HG03097 (cell line): ENCODE measurements at regions not wholly inside any gene's neighbourhood (a gene's known extent, or its start where the extent isn't known, plus 50 kb on each side); places are given as distances from the start of the nearest gene placed in this dataset.
A peak's percentile ranks its signal among the peaks of the same experiment; 100 is the strongest.

ENCODE experiments used
- ATAC-seq: cut with Tn5 transposase; IDR thresholded peaks from one replicate; pipeline ENCODE4 v1.9.1; 2021; ENCODE audit not compliant: unreplicated experiment, low FRiP score

GRCh38 chr6:85396159-85396808 is 53.6 kb upstream of the NT5E start:
- ATAC-seq = no peak

GRCh38 chr6:85395746-85396145 is 54.1 kb upstream of the NT5E start:
- no peak for ATAC-seq

GRCh38 chr6:85394853-85395538 is 54.9 kb upstream of the NT5E start:
- ATAC-seq = no peak

- no peak for ATAC-seq
Measured at GRCh38 chr6:85394199-85394598, 55.7 kb upstream of the NT5E start.

- ATAC-seq = no peak
Measured at GRCh38 chr6:85392379-85392778, 57.5 kb upstream of the NT5E start.

GRCh38 chr6:85390775-85391174 is 59.1 kb upstream of the NT5E start:
- no peak for ATAC-seq

GRCh38 chr6:85390105-85390728 is 59.7 kb upstream of the NT5E start:
- ATAC-seq = no peak

- no peak for ATAC-seq
Measured at GRCh38 chr6:85389151-85389797, 60.6 kb upstream of the NT5E start.

- no peak for ATAC-seq
Measured at GRCh38 chr6:85388531-85388930, 61.4 kb upstream of the NT5E start.

GRCh38 chr6:85385636-85386315 is 64.1 kb upstream of the NT5E start:
- no peak for ATAC-seq

GRCh38 chr6:85383042-85383441 is 66.8 kb upstream of the NT5E start:
- ATAC-seq = no peak

GRCh38 chr6:85382541-85382940 is 67.3 kb upstream of the NT5E start:
- no peak for ATAC-seq

- no peak for ATAC-seq
Measured at GRCh38 chr6:85372915-85373270, 77.0 kb upstream of the NT5E start.

- ATAC-seq = no peak
Measured at GRCh38 chr6:85372188-85372914, 77.5 kb upstream of the NT5E start.

GRCh38 chr6:85368631-85369030 is 81.3 kb upstream of the NT5E start:
- peak; percentile 80 for ATAC-seq

- peak; percentile 53 for ATAC-seq
Measured at GRCh38 chr6:85364344-85364743, 85.5 kb upstream of the NT5E start.

GRCh38 chr6:85363870-85364269 is 86.0 kb upstream of the NT5E start:
- no peak for ATAC-seq

- no peak for ATAC-seq
Measured at GRCh38 chr6:85362652-85363310, 87.1 kb upstream of the NT5E start.

- ATAC-seq = no peak
Measured at GRCh38 chr6:85361643-85362014, 88.3 kb upstream of the NT5E start.
